ENCODE measurements at regions not wholly inside any gene's neighbourhood (a gene's known extent, or its start where the extent isn't known, plus 50 kb on each side); places are given as distances from the start of the nearest gene placed in this dataset.

- TF ChIP-seq CTCF (IDR thresholded peaks at IDR 0.05 in 4 of 5, conservative IDR thresholded peaks at IDR 0.05 in 1 of 5) (no peak), POLR2A (IDR thresholded peaks at IDR 0.05) (no peak)
These were observed 66.4 kb downstream of the PTHLH start for GRCh38 chr12:27906127-27906500.

Data from gastrocnemius medialis (tissue), 4 donors.